Liver (tissue), 8 donors: ENCODE measurements at regions not wholly inside any gene's neighbourhood (a gene's known extent, or its start where the extent isn't known, plus 50 kb on each side); places are given as distances from the start of the nearest gene placed in this dataset.

Experiments
- DNase-seq: peaks from one replicate; pipeline ENCODE4 v3.0.0-alpha.2; 2017; ENCODE audit warnings: low spot score
- H3K27ac ChIP-seq, 2 donors: one replicate each; pipeline ENCODE4 v1.7.0; 2013; ENCODE audit warnings: inconsistent platforms in 2 of 2, low read length in 2 of 2, control low read depth in 1 of 2, low read depth in 1 of 2, mild to moderate bottlenecking in 1 of 2
- H3K27me3 ChIP-seq, 4 donors: one replicate each; pipeline versions ENCODE4 v1.6.1 to v1.7.0; 2013; ENCODE audit warnings: low read length in 3 of 4, inconsistent platforms in 1 of 4, mild to moderate bottlenecking in 1 of 4, moderate library complexity in 1 of 4; ENCODE audit not compliant: control insufficient read depth in 4 of 4, insufficient read depth in 4 of 4
- H3K36me3 ChIP-seq, 4 donors: one replicate each; pipeline versions ENCODE4 v1.6.1 to v1.7.0; 2013; ENCODE audit warnings: low read length in 3 of 4, mild to moderate bottlenecking in 3 of 4, low read depth in 1 of 4, moderate library complexity in 1 of 4; ENCODE audit not compliant: control insufficient read depth in 4 of 4, insufficient read depth in 3 of 4
- H3K4me1 ChIP-seq, 4 donors: one replicate each; pipeline versions ENCODE4 v1.6.1 to v1.7.0; 2013; ENCODE audit warnings: low read length in 3 of 4, mild to moderate bottlenecking in 3 of 4, moderate library complexity in 1 of 4; ENCODE audit not compliant: control insufficient read depth in 4 of 4, insufficient read depth in 4 of 4
- H3K4me3 ChIP-seq, 3 donors: one replicate each; pipeline versions ENCODE4 v1.6.1 to v1.7.0; 2013; ENCODE audit warnings: low read length in 3 of 3, control low read depth in 1 of 3, low read depth in 1 of 3, mild to moderate bottlenecking in 1 of 3
- H3K9ac ChIP-seq, 2 donors: one replicate each; pipeline ENCODE4 v1.7.0; 2013; ENCODE audit warnings: low read length in 2 of 2, mild to moderate bottlenecking in 2 of 2, moderate library complexity in 2 of 2, control low read depth in 1 of 2, low read depth in 1 of 2
- H3K9me3 ChIP-seq, 4 donors: one replicate each; pipeline versions ENCODE4 v1.6.1 to v1.7.0; 2013; ENCODE audit warnings: low read length in 3 of 4; ENCODE audit not compliant: control insufficient read depth in 4 of 4
- ATF3 ChIP-seq: IDR thresholded peaks from 2 replicates; pipeline ENCODE4 v1.6.1; 2016; ENCODE audit warnings: antibody characterized with exemption
- FOXA2 ChIP-seq: IDR thresholded peaks from 2 replicates; pipeline ENCODE4 v1.6.1; 2016; ENCODE audit warnings: antibody characterized with exemption
- JUND ChIP-seq, 2 donors: IDR thresholded peaks; 2 replicates each; pipeline ENCODE4 v1.6.1; 2016; ENCODE audit warnings: antibody characterized with exemption in 2 of 2
- RAD21 ChIP-seq, 2 donors: IDR thresholded peaks; 2 replicates each; pipeline ENCODE4 v1.6.1; 2016; ENCODE audit warnings: antibody characterized with exemption in 2 of 2, mild to moderate bottlenecking in 2 of 2
- REST ChIP-seq: IDR thresholded peaks from 2 replicates; pipeline ENCODE4 v1.6.1; 2016; ENCODE audit warnings: antibody characterized with exemption, mild to moderate bottlenecking
- RXRA ChIP-seq, 2 donors: IDR thresholded peaks; 2 replicates each; pipeline ENCODE4 v1.6.1; 2017 to 2018; ENCODE audit warnings: antibody characterized with exemption in 2 of 2, mild to moderate bottlenecking in 1 of 2
- SP1 ChIP-seq: IDR thresholded peaks from 2 replicates; pipeline ENCODE4 v1.6.1; 2018; ENCODE audit warnings: antibody characterized with exemption, mild to moderate bottlenecking
- TAF1 ChIP-seq: conservative IDR thresholded peaks from 2 replicates; pipeline ENCODE4 v1.6.1; 2016; ENCODE audit warnings: antibody characterized with exemption, mild to moderate bottlenecking
- ZBTB33 ChIP-seq: IDR thresholded peaks from 2 replicates; pipeline ENCODE4 v1.6.1; 2016; ENCODE audit warnings: antibody characterized with exemption
- WGBS: extraction: QIAGEN DNeasy Blood & Tissue Kit; methylation state at CpG from one replicate; pipeline ENCODE4 v1.1.7; 2013; 5-methylcytosine and 5-hydroxymethylcytosine counted together
- TF ChIP-seq, protein P1 (sequence below): fragments of 150-350 bp; IDR thresholded peaks from 2 replicates; pipeline ENCODE4 v1.5.1; 2017; ENCODE audit warnings: improper control_type of control experiment, low read depth, low read length; ENCODE audit not compliant: missing input control
- donor health status: healthy.
- donor health status: healthy.
- donor health status: healthy.
- donor health status: healthy.
- donor health status: healthy.

DNA sequence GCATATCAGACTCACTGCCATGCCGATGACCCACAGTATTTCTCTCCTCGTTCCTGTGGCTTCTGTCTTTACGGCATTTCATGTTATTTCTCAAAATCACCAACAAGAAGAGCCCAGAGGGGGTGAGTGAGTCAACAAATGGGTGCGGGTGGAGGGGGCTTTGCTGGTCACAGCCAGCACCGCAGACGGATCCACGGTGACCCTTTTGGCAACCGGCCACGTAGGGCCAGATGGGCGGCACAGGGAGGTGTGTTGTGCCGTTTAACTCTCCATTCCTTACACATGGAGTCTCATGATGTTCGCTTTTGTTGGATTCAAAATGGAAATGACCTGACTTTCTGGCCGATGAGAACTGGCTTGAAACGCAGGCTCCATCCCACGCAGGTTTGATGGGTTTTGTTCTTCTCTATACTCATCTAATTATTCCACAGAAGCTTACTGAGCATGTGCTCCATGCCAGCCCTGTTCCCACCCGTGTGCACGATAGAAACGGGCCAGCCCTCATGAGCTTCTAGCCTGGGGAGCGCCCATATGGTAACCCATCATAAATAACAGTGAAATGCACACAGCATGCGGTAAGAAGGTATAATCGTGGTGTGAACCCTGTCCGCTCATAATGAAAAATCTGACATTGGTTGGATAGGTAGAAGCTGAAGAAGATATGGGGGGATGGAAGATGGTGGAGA is 319.9 kb downstream of the BRD1 start:
- no peaks in the 10 kb centered on the region for H3K36me3 ChIP-seq
- 88% methylated on average over 22 of the region's 22 CpGs for WGBS
- H3K9ac ChIP-seq = no peak overlapping the region
- no peaks in the 10 kb centered on the region for H3K4me1 ChIP-seq
- no peaks in the 10 kb centered on the region for H3K27me3 ChIP-seq
- H3K27ac ChIP-seq = no peak overlapping the region
- no peak for DNase-seq
- no peak for TF ChIP-seq RXRA (IDR thresholded peaks at IDR 0.05)
- no peak for TF ChIP-seq ATF3
- no peak for TF ChIP-seq SP1
- no peak overlapping the region for H3K4me3 ChIP-seq
- H3K9me3 ChIP-seq = peaks cover 0 to 13% (median 7%) of the 10 kb centered on the region in 4 donors

GRCh38 chr22:49506010-49506400 is 321.7 kb downstream of the BRD1 start:
- Histone ChIP-seq H3K4me1 (no peaks in the 10 kb centered on the region), H3K9ac (no peak overlapping the region), H3K4me3 (no peak overlapping the region), H3K27ac (no peak overlapping the region), H3K27me3 (no peaks in the 10 kb centered on the region), H3K9me3 (peaks cover 0 to 8% (median 6%) of the 10 kb centered on the region in 4 donors), H3K36me3 (no peaks in the 10 kb centered on the region)
- WGBS = 84% methylated on average over 6 of the region's 6 CpGs
- no peak for DNase-seq
- TF ChIP-seq ZBTB33 = no peak
- TF ChIP-seq ATF3 = no peak
- no peak for TF ChIP-seq SP1
- no peak for TF ChIP-seq FOXA2
- TF ChIP-seq REST = no peak
- TF ChIP-seq, protein P1, sequence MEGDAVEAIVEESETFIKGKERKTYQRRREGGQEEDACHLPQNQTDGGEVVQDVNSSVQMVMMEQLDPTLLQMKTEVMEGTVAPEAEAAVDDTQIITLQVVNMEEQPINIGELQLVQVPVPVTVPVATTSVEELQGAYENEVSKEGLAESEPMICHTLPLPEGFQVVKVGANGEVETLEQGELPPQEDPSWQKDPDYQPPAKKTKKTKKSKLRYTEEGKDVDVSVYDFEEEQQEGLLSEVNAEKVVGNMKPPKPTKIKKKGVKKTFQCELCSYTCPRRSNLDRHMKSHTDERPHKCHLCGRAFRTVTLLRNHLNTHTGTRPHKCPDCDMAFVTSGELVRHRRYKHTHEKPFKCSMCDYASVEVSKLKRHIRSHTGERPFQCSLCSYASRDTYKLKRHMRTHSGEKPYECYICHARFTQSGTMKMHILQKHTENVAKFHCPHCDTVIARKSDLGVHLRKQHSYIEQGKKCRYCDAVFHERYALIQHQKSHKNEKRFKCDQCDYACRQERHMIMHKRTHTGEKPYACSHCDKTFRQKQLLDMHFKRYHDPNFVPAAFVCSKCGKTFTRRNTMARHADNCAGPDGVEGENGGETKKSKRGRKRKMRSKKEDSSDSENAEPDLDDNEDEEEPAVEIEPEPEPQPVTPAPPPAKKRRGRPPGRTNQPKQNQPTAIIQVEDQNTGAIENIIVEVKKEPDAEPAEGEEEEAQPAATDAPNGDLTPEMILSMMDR = no peak
- TF ChIP-seq JUND (IDR thresholded peaks at IDR 0.05) = no peak
- TF ChIP-seq TAF1 = no peak
- no peak for TF ChIP-seq RAD21 (IDR thresholded peaks at IDR 0.05)
